M059J (cell line): ENCODE measurements at regions not wholly inside any gene's neighbourhood (a gene's known extent, or its start where the extent isn't known, plus 50 kb on each side); places are given as distances from the start of the nearest gene placed in this dataset.
A peak's percentile ranks its signal among the peaks of the same experiment; 100 is the strongest.
"Not testable (repeated sequence)": the region's sequence is repeated elsewhere in the genome, so short reads cannot be mapped to it uniquely, and the experiment has no call there.

Experiments
- DNase-seq: peaks from one replicate; pipeline ENCODE4 v3.0.0-alpha.2; 2012; ENCODE audit warnings: low read depth

- DNase-seq: peak; percentile 97
Measured at GRCh38 chr9:88852794-88853193, 138.5 kb upstream of the S1PR3 start.

- DNase-seq: no peak
Measured at GRCh38 chr9:88870627-88871026, 120.6 kb upstream of the S1PR3 start.

GRCh38 chr9:88871669-88872068 lies 119.6 kb upstream of the S1PR3 start:
- no peak for DNase-seq

GRCh38 chr9:88872192-88872946 lies 118.9 kb upstream of the S1PR3 start:
- DNase-seq: no peak

GRCh38 chr9:88873635-88874034 lies 117.6 kb upstream of the S1PR3 start:
- DNase-seq: no peak

GRCh38 chr9:88874391-88874790 lies 116.9 kb upstream of the S1PR3 start:
- peak; percentile 26 for DNase-seq

GRCh38 chr9:88875400-88876120 lies 115.7 kb upstream of the S1PR3 start:
- no peak for DNase-seq

- DNase-seq: no peak
Measured at GRCh38 chr9:88880199-88880598, 111.1 kb upstream of the S1PR3 start.

- not testable (repeated sequence) for DNase-seq
Measured at GRCh38 chr9:88884291-88884690, 107.0 kb upstream of the S1PR3 start.

- not testable (repeated sequence) for DNase-seq
Measured at GRCh38 chr9:88886762-88887161, 104.5 kb upstream of the S1PR3 start.

- DNase-seq: no peak
Measured at GRCh38 chr9:88889386-88889785, 101.9 kb upstream of the S1PR3 start.

GRCh38 chr9:88890546-88890945 lies 100.7 kb upstream of the S1PR3 start:
- DNase-seq: no peak

GRCh38 chr9:88891040-88891439 lies 100.2 kb upstream of the S1PR3 start:
- DNase-seq: no peak

- no peak for DNase-seq
Measured at GRCh38 chr9:88892724-88893123, 98.5 kb upstream of the S1PR3 start.

GRCh38 chr9:88897081-88897480 lies 94.2 kb upstream of the S1PR3 start:
- no peak for DNase-seq

GRCh38 chr9:88898039-88898720 lies 93.1 kb upstream of the S1PR3 start:
- no peak for DNase-seq

GRCh38 chr9:88905506-88905905 lies 85.8 kb upstream of the S1PR3 start:
- peak; percentile 15 for DNase-seq

GRCh38 chr9:88915916-88916315 lies 75.4 kb upstream of the S1PR3 start:
- no peak for DNase-seq

- no peak for DNase-seq
Measured at GRCh38 chr9:88916894-88917293, 74.4 kb upstream of the S1PR3 start.

GRCh38 chr9:88917375-88917774 lies 73.9 kb upstream of the S1PR3 start:
- DNase-seq: no peak

- not testable (repeated sequence) for DNase-seq
Measured at GRCh38 chr9:88918537-88918936, 72.7 kb upstream of the S1PR3 start.

- DNase-seq: no peak
Measured at GRCh38 chr9:88920645-88921044, 70.6 kb upstream of the S1PR3 start.

- peak; percentile 45 for DNase-seq
Measured at GRCh38 chr9:88922091-88922490, 69.2 kb upstream of the S1PR3 start.
